Activated naive CD8-positive, alpha-beta T cell treated with anti-CD3 and anti-CD28 coated beads for 36 hours (primary cell): ENCODE measurements at regions not wholly inside any gene's neighbourhood (a gene's known extent, or its start where the extent isn't known, plus 50 kb on each side); places are given as distances from the start of the nearest gene placed in this dataset.

Source experiments
- DNase-seq: peaks from one replicate; pipeline ENCODE4 v3.0.0; 2021
- H3K27ac Mint-ChIP-seq: one replicate; pipeline ENCODE4 v1.8.0; 2022; ENCODE audit warnings: mild to moderate bottlenecking, moderate library complexity, mixed read lengths
- H3K27me3 Mint-ChIP-seq: one replicate; pipeline ENCODE4 v1.8.0; 2022; ENCODE audit warnings: mild to moderate bottlenecking, mixed read lengths
- H3K36me3 Mint-ChIP-seq: one replicate; pipeline ENCODE4 v1.8.0; 2021; ENCODE audit warnings: mild to moderate bottlenecking, mixed read lengths
- H3K4me1 Mint-ChIP-seq: one replicate; pipeline ENCODE4 v1.8.0; 2021; ENCODE audit warnings: mixed read lengths
- H3K4me3 Mint-ChIP-seq: one replicate; pipeline ENCODE4 v1.8.0; 2022; ENCODE audit warnings: mild to moderate bottlenecking, moderate library complexity, mixed read lengths
- H3K9me3 Mint-ChIP-seq: one replicate; pipeline ENCODE4 v1.8.0; 2022; ENCODE audit warnings: mixed read lengths

DNA sequence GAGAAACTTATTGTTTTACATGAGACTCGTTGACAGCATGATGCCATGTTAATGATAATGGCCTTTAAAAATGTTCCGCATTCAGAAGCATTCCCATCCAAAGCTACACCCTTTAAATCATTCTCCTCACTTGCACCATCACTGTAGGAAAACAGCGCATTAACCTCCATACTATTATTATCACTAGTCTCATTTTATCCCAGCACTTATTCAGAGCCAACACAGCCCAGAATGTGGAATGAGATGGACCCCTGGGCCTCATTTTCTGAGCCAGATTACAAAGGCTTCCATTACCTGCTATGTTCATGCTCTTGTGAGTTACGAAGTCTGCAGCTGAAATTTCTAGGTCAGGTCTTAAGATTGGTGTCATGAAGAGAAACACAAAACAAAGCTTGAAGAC, 159.4 kb downstream of the HS3ST3A1 start:
- Mint-ChIP-seq H3K27me3 (peaks cover 1% of the 10 kb centered on the region), H3K27ac (no peak overlapping the region), H3K36me3 (no peaks in the 10 kb centered on the region), H3K9me3 (no peaks in the 10 kb centered on the region), H3K4me1 (no peaks in the 10 kb centered on the region), H3K4me3 (no peak overlapping the region)
- DNase-seq: no peak

DNA sequence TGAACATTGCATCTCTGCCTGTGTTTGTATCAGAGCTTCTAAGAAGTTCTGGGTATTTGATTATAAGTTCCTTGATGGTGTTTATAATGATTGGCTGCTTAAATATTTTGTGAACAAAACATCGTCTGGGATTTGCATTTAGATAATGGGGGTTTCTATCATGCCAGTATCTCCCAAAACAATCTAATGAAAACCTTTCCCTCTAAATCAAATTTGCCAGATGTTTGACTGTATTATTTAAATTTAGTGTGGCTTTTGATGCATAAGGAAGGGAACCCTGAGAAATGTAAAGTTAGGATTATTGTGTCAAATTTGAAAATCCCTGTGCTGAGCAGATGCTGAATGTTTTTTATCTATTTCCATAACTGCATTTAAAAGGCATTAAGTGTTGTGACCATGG, 159.9 kb downstream of the HS3ST3A1 start:
- H3K9me3 Mint-ChIP-seq: no peaks in the 10 kb centered on the region
- H3K4me3 Mint-ChIP-seq: no peak overlapping the region
- H3K36me3 Mint-ChIP-seq: no peaks in the 10 kb centered on the region
- H3K27me3 Mint-ChIP-seq: peaks cover 5% of the 10 kb centered on the region
- H3K4me1 Mint-ChIP-seq: no peaks in the 10 kb centered on the region
- no peak for DNase-seq
- H3K27ac Mint-ChIP-seq: no peak overlapping the region

- no peak overlapping the region for H3K27ac Mint-ChIP-seq
- no peak for DNase-seq
- no peaks in the 10 kb centered on the region for H3K36me3 Mint-ChIP-seq
- H3K4me1 Mint-ChIP-seq: no peaks in the 10 kb centered on the region
- H3K27me3 Mint-ChIP-seq: peaks cover 9% of the 10 kb centered on the region
- H3K4me3 Mint-ChIP-seq: no peak overlapping the region
- H3K9me3 Mint-ChIP-seq: peaks cover 5% of the 10 kb centered on the region
Observed at GRCh38 chr17:13437966-13438779, 163.6 kb downstream of the HS3ST3A1 start.

DNA sequence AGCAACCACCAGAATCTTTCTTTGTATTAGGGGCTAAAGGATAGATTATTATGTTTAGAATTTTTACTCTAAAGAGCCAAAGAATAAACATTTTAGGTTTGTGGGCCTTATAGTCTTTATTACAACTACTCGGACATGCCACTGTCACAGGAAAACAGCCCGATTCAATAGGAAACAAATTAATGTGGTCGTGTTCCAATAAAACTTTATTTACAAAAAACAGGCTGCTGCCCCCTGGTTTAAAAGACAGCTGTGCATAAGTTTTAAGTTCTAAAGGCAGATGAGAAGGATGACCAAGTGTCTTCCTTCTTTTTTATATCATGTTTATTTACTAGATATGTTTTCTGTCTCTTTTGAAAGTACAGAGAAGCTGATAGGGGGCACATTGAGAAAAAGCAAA, 166.5 kb downstream of the HS3ST3A1 start:
- no peaks in the 10 kb centered on the region for H3K36me3 Mint-ChIP-seq
- H3K4me3 Mint-ChIP-seq: no peak overlapping the region
- H3K9me3 Mint-ChIP-seq: peaks cover 5% of the 10 kb centered on the region
- H3K4me1 Mint-ChIP-seq: no peaks in the 10 kb centered on the region
- no peak for DNase-seq
- H3K27me3 Mint-ChIP-seq: peaks cover 9% of the 10 kb centered on the region
- H3K27ac Mint-ChIP-seq: no peak overlapping the region

- no peak for DNase-seq
- Mint-ChIP-seq H3K36me3 (no peaks in the 10 kb centered on the region), H3K9me3 (peaks cover 3% of the 10 kb centered on the region), H3K27me3 (no peaks in the 10 kb centered on the region), H3K4me3 (no peak overlapping the region), H3K4me1 (no peaks in the 10 kb centered on the region), H3K27ac (no peak overlapping the region)
Observed at GRCh38 chr17:13429201-13429600, 172.5 kb downstream of the HS3ST3A1 start.

DNA sequence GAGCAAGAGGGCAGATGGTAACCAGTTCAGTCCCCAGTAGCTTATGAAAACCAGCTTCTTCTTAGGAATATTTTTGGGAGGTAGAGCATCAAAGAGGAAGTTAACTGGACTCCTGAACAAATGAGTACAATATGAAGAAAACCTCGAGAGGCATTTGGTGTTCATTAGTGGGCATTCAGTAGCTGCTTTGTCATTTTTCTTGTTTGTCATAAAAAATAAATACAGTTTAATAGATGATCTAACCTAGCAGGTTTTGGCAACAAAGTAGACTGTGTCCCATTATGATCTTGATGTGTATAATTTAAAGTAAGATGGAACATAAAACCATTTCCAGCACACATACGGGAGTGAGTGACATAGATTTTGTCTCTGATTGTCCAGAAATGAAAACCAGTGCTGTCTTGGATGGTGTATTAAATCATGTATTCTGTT, 173.1 kb downstream of the HS3ST3A1 start:
- H3K27me3 Mint-ChIP-seq: no peaks in the 10 kb centered on the region
- H3K4me3 Mint-ChIP-seq: no peak overlapping the region
- H3K27ac Mint-ChIP-seq: no peak overlapping the region
- DNase-seq: no peak
- H3K9me3 Mint-ChIP-seq: no peaks in the 10 kb centered on the region
- H3K4me1 Mint-ChIP-seq: no peaks in the 10 kb centered on the region
- no peaks in the 10 kb centered on the region for H3K36me3 Mint-ChIP-seq

DNA sequence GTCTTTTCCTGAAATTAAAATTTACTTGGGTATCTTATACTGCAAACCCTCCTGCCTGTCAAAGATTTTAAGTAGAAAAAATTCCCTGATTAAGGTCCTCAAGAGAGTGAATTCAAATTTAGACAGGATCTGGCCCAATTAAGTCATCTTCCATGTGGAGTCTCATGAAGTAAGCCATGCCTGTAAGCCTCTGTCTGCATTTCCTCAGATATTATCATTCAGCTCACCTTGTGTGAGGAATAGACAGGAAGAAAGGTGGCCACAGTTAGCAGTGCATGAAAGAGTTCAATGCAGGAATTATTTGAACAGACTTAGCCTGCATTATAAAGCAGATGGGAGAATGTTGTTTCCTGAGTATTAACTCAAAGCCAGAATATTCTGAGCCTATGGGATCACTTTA, 174.7 kb downstream of the HS3ST3A1 start:
- DNase-seq: no peak
- Mint-ChIP-seq H3K27ac (no peak overlapping the region), H3K36me3 (no peaks in the 10 kb centered on the region), H3K4me3 (no peak overlapping the region), H3K9me3 (no peaks in the 10 kb centered on the region), H3K4me1 (no peaks in the 10 kb centered on the region), H3K27me3 (peaks cover 4% of the 10 kb centered on the region)

GRCh38 chr17:13425390-13425789, 176.3 kb downstream of the HS3ST3A1 start:
- no peaks in the 10 kb centered on the region for H3K4me1 Mint-ChIP-seq
- H3K27ac Mint-ChIP-seq: no peak overlapping the region
- H3K9me3 Mint-ChIP-seq: peaks cover 1% of the 10 kb centered on the region
- no peak overlapping the region for H3K4me3 Mint-ChIP-seq
- DNase-seq: no peak
- H3K27me3 Mint-ChIP-seq: peaks cover 12% of the 10 kb centered on the region
- H3K36me3 Mint-ChIP-seq: no peaks in the 10 kb centered on the region

DNA sequence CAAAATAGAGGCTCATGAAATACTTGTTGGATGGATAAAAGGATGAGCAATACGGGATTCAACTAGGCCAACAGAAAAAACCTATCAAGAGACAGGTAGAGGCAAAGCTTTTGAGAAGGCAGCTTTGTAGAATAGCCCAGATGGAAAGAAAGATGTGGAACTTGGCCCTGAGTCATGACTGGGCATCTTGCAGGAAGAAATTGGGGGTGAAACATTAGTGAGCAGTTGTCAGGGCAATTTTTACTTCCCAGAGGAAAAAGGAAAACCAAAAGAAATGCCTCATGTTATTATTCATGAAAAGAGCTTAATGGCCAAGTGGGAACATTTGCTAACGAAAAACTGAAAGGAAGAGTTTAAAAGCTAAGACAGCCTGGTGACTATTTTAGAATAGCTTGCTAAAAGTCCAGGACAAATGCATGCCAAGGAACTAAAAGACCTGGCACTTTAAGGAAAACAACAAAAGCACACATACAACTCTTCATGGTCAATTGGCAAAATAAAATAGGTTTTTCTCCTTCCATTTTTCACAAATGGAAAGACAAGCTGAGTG, 180.1 kb downstream of the HS3ST3A1 start:
- Mint-ChIP-seq H3K27ac (no peak overlapping the region), H3K9me3 (peaks cover 1% of the 10 kb centered on the region), H3K27me3 (peaks cover 12% of the 10 kb centered on the region), H3K4me1 (no peaks in the 10 kb centered on the region), H3K36me3 (no peaks in the 10 kb centered on the region), H3K4me3 (no peak overlapping the region)
- DNase-seq: no peak

DNA sequence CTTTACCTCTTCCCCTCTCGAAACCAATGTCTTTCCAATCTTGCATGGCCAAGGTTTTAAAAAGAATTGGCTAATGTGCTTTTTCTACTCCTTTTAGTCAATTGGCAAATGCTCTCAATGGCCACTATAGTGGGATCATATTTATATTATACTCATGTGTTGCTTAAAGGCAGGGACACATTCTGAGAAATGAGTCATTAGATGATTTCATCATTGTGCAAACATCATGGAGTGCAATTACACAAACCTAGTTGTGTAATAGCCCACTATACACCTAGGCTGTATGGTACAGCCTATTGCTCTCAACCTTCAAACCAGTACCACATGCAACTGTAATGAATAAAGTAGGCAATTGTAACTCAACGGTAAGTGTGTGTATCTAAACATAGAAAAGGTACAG, 180.9 kb downstream of the HS3ST3A1 start:
- peaks cover 1% of the 10 kb centered on the region for H3K9me3 Mint-ChIP-seq
- peaks cover 12% of the 10 kb centered on the region for H3K27me3 Mint-ChIP-seq
- no peaks in the 10 kb centered on the region for H3K4me1 Mint-ChIP-seq
- no peaks in the 10 kb centered on the region for H3K36me3 Mint-ChIP-seq
- no peak overlapping the region for H3K27ac Mint-ChIP-seq
- DNase-seq: no peak
- H3K4me3 Mint-ChIP-seq: no peak overlapping the region

DNA sequence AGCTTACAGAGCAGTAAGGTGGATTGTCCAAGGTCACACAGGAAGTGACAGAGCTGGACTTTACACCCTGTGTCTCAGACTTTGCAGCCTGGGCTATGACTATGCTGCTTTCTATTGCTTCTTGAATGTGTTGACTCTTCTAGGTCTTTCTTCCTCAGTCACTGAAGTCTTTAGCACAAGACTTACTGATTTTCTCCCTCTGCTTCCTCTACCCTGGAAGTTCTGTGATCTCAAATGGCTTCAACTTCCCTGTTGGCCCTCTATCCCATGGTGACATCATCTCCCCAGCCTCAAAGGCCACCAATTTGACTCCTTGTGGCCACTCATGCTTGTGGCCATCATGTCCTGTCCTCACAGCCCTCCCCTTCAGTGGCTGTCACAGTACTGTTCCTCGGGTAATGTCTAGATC, 181.3 kb downstream of the HS3ST3A1 start:
- no peak for DNase-seq
- Mint-ChIP-seq H3K27me3 (peaks cover 16% of the 10 kb centered on the region), H3K36me3 (no peaks in the 10 kb centered on the region), H3K4me3 (no peak overlapping the region), H3K4me1 (no peaks in the 10 kb centered on the region), H3K9me3 (peaks cover 1% of the 10 kb centered on the region), H3K27ac (no peak overlapping the region)

DNA sequence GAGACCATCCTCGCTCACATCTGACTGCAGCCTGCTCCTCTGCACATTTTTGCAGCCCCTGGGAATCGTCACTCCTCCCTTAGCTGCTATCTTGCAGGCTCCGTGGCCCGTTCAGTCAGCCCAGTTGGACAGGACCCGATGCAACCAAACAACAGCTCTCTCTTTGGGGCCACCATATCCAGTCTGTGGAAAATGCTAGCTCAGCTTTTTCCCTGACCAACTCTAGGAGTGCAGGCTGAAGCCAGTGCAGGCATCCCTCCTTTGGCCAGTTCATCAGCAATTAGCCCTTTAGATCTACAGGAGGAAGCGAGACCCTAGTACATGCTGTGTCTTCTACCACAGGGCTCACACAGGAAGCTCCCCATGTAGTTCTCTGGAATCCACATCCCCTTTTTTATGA, 182.1 kb downstream of the HS3ST3A1 start:
- Mint-ChIP-seq H3K27ac (no peak overlapping the region), H3K9me3 (peaks cover 1% of the 10 kb centered on the region), H3K36me3 (no peaks in the 10 kb centered on the region), H3K4me1 (no peaks in the 10 kb centered on the region), H3K27me3 (peaks cover 18% of the 10 kb centered on the region), H3K4me3 (no peak overlapping the region)
- no peak for DNase-seq

GRCh38 chr17:13418891-13419290, 182.8 kb downstream of the HS3ST3A1 start:
- H3K4me3 Mint-ChIP-seq: no peak overlapping the region
- H3K9me3 Mint-ChIP-seq: peaks cover 1% of the 10 kb centered on the region
- H3K27me3 Mint-ChIP-seq: peaks cover 18% of the 10 kb centered on the region
- no peaks in the 10 kb centered on the region for H3K36me3 Mint-ChIP-seq
- no peak for DNase-seq
- H3K27ac Mint-ChIP-seq: no peak overlapping the region
- no peaks in the 10 kb centered on the region for H3K4me1 Mint-ChIP-seq

DNA sequence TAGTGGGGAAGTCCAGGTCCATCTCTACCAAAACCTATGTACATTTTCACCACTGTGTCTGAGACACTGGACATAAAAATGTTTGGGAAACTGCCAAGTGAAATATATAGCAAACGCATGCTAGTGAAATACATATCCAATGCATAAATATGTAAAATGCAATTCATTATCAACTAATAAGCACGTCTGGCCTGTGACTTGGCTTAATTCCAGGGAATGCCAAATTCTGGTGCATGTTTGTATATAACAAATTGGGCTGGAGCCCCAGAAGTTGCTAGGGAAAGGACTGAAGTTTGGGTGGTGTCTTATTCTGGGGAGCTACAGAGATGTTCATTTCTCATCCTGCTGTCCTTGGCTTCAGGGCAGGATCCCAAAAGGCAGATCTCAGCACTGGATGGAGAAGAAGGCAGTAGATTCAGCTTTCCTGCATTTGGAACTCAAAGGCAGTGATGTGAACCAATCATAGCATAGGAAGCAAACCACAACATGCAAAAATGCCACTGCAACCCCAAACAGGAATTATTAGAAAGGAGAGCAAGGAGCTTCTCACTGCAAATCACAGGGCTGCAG, 184.3 kb downstream of the HS3ST3A1 start:
- H3K4me3 Mint-ChIP-seq: no peak overlapping the region
- no peaks in the 10 kb centered on the region for H3K36me3 Mint-ChIP-seq

GRCh38 chr17:13416748-13417363, 184.9 kb downstream of the HS3ST3A1 start:
- no peaks in the 10 kb centered on the region for H3K36me3 Mint-ChIP-seq
- no peak overlapping the region for H3K27ac Mint-ChIP-seq
- DNase-seq: no peak
- peaks cover 1% of the 10 kb centered on the region for H3K9me3 Mint-ChIP-seq
- no peaks in the 10 kb centered on the region for H3K4me1 Mint-ChIP-seq
- no peak overlapping the region for H3K4me3 Mint-ChIP-seq
- H3K27me3 Mint-ChIP-seq: peaks cover 18% of the 10 kb centered on the region

More for the DNA sequence above, 184.3 kb downstream of the HS3ST3A1 start:
- H3K27ac Mint-ChIP-seq: no peak overlapping the region
- H3K4me1 Mint-ChIP-seq: no peaks in the 10 kb centered on the region
- peaks cover 20% of the 10 kb centered on the region for H3K27me3 Mint-ChIP-seq
- DNase-seq: no peak
- peaks cover 1% of the 10 kb centered on the region for H3K9me3 Mint-ChIP-seq
